GM18868 (cell line): ENCODE measurements at regions not wholly inside any gene's neighbourhood (a gene's known extent, or its start where the extent isn't known, plus 50 kb on each side); places are given as distances from the start of the nearest gene placed in this dataset.
A peak's percentile ranks its signal among the peaks of the same experiment; 100 is the strongest.

Experiments used
- ATAC-seq: cut with Tn5 transposase; IDR thresholded peaks from one replicate; pipeline ENCODE4 v1.9.1; 2021; ENCODE audit warnings: mild to moderate bottlenecking, moderate library complexity; ENCODE audit not compliant: unreplicated experiment

DNA sequence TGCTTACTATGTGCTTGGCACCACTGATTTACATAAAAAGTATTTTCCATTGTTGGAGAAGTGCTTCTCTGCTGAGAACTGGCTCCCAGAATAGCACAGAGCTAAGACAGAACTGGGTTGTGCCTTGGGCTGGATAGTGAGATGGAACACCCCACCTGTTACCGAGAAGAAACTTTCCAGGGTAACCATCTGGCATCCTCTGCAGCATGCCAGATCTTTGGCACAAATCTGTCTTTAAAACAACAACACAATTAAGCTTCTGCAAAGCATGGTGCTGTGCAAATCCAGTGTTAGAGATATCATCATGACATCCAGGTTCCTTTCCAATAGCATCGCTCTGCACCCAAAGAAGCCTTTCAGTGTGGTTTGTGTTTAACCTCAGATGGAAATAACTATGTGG lies 202.5 kb upstream of the RFC3 start:
- no peak for ATAC-seq

DNA sequence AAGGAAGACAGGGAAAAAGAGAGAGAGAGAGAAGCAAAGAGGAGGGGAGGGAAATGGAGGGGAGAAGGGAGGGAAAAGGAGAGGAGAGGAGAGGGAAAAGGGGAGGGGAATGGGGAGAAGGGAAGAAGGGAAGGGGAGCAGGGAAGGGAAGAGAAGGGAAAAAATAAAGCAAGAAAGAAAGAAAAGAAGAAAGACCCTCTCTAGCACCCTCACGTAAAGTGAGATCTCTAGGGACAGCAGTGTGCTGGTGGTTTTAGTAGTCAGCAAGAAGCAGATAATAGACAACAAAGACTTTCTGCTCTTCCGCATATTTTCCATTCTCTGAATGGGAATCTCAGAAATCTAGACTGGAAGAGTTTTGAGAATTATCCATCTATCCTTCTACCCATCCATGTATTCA lies 201.8 kb upstream of the RFC3 start:
- no peak for ATAC-seq

DNA sequence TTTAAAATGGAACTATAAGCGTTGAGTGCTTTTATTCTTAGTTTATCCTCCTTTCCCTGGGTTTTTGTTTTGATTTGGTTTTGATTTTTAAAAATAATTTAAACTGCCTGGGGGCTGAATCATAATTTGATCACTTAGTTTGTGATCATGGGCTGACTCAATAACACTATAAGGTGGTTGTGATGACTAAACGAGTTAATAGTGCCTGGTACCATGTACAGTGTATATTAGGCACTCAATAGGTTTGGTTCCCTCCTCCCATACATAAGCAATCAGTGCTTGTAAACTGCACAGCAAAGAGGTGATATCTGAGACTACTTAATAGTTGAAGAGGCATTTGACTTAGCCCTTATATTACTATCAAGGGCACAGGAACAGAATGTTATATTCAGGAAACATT lies 200.9 kb upstream of the RFC3 start:
- no peak for ATAC-seq

DNA sequence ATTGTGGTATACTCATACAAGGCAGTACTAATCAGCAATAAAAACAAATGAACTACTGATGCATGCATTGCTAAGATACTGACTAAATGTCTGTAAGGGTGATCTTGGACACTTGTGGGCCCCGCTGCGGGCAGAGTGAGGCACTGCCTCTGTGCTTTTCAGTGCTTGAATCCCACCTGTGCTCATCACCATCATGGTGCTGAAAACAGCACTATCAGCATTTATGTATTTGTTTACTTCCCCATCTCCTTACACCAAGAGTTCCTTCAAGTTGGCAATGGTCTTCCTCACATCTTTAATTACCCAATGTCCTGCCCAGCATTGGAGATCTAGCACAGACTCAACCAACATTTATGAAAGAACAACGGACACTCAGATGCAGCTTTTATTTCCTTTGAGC lies 193.7 kb upstream of the RFC3 start:
- ATAC-seq: no peak

DNA sequence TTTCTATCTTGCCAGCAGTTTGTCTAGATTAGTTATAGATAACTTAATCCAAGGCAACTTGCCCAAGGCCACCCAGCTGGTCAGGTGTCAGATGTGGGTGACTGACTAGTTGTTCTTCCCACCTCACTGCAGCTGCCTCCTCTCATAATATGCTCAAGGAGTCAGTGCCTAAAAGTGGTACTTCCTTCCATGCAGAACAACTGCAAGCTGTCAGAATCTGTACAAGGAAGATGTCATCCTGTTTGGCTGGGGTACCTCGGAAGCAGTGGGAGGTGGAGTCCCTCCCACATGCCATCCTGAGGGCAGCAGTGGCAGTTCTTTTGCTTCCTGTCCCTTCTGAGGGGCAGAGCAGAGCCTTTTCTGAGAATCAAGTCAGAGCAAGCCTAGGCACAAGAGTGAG lies 193.2 kb upstream of the RFC3 start:
- no peak for ATAC-seq

DNA sequence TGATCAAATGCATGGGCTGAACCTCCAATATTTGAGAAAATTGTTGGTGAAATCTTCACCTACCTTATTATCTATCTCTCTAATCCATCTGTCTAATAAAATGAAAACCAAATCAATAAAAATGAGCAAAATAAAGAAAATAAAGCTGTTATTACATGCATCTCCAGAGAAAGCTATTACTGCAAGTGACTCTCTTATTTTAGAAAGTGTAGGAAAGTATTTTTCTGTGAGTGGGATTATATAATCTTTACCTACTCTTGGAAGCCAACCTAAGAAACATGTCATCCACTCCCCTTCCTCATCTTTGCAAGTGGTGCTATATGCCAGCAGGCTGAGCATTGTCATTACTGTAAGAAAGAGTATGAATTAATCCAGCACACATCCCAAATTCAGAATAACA lies 191.5 kb upstream of the RFC3 start:
- no peak for ATAC-seq

DNA sequence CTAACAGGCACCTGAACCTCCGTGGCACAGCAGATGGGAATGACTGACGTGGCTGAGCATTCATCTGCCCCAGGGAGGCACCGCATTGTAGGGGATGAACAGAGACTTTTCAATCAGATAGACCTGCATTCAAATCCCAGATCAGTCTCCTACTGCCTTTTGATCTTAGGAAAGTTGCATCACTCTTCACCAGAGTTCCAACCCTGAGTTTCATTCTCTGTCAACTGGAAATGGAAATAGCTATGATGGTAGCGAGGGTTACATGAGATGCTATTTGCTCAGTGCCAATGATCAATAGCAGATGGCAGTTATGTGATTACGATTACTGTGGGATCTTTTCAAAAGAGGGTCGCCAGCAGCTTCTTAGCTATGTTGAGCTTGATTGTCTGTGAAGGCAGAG lies 189.3 kb upstream of the RFC3 start:
- no peak for ATAC-seq

DNA sequence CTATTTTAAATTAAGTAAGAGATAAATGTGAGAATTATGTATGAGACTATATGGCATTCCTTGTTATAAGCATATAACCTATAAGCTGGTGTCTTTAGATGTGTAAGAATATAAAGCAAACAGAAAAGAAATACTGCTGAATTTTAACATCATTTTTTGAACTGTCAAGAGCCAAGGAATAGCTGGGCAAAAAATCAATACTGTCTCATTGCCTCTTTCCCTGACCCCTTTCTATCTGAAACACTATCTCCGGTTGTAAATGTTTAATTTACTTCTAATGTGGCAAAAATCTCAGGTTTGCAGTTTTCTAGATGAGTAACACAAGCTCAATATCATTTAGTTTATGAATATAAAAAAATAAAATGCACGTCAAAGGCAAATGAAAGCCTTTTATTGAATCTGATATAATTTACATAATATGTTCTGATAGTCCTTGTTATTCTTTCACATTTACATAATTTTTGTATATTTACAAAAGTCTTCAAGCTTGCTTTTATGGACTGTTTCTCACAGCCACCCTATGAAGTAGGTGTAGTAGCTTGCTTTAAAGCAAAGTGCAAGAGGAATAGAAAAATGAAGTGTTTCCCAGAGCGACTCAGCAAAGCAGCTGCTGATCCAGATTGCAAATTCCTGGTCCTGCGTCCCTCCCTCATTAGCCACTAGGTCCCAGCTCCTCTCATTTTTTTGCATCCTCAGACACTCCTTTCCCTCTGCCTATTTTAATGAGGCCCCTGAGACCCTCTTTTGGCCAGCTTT lies 188.2 kb upstream of the RFC3 start:
- no peak for ATAC-seq

DNA sequence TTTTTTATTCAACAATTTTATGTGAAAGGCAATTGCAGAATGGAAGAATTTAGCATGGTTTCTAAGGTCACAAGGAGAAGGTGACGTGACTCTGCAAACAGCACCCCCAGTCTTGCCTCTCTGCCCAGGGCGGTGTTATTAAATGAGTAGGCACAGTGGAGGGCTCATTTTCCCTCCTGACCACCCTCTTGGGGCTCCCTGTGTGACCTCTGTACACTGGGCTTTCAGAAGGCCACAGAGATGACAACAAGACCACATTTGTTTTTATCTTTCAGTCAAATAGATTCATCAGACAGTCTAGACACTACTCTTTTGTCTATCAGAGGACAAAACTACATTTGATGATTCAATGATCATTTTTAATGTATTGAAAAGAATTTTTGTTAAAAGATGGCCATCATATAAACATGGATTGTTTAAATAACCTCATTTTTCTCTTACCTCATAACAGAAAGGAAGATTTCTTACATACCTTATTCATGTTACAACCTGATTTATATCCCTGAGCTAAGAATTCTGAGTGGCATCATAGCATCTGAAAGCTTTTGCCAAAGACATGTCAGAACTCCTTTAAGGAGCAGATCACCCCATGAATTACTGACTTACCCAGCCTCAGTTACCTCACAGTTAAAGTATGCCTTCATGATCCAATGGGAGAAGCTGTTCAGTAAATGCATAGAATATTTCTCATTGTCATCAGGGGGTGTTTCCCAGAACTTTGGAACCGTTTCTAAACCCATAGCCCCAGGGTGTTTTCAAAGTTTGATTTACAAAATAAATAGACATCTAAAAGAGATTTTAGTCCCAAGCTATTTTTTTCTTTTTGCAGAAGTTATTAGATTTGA lies 184.0 kb upstream of the RFC3 start:
- ATAC-seq: no peak

DNA sequence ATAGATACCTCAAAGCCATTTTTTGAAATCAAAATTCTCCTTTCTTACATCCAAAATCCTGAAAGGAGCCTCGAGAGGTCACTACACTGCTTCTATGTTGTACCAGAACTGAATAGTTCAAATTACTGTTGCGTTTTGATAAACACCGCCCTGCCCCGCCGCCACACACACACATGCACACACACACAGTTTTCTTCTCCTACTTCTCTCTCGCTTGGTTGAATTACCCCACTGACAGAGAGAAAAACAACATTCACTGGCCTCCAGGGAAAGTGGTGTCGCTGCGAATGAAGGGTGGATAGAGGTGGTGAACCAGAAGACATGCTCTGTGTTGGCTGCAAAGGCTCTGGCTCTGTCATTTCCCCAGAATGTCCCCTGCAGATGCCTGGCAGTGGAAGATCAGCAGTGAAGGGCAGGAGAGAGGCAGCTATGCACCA lies 183.4 kb upstream of the RFC3 start:
- no peak for ATAC-seq

DNA sequence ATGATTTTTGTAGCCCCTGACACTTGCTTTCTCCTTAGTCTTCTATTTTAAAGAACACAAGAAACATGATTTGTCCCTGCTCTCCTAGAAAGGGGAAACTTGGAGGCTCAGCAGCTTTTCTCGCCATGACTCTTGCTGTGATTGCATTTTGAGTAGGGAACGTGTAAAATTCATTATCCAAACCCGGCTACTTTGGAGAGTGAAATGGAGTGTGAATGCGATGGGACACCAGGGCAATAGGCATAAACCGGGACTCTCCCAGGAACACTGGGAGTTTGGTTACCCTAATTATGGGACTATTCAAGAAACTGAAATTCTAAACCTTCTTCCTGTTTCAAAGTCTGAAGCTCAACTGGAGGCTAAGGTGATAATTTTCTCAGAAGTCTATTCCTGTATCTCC lies 181.7 kb upstream of the RFC3 start:
- no peak for ATAC-seq

DNA sequence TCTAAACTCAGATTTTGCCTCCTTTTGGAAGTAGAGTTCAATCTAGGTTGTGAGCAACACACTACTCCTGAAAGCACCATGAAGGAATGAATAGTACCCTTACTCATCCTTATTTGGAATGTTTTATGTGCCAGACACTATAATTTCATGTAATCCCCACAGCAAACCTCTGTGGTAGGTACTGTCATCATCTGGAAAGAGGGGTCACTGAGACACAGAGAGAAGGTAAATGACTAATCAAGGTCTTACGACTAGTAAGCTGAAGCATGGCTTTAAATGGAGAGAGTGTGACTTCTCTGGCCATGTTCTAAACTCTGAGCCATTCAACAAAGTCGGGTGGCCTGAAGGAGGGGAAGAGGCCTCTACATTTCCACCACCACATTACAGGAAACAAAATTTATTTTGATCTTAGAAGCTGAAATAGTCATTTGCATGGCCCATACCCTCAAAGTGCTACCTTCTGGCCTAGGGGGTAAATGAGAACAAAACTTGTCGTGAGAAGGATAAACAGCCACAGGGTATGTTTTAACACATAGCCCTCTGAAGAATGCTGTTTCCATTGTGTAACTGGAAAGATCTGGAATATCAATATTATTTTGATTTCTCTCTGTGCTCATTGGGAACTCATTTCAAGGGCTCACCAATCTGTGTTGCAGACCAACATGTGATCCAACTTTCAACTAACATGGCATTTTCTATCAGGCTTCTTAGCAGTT lies 180.8 kb upstream of the RFC3 start:
- ATAC-seq: no peak

DNA sequence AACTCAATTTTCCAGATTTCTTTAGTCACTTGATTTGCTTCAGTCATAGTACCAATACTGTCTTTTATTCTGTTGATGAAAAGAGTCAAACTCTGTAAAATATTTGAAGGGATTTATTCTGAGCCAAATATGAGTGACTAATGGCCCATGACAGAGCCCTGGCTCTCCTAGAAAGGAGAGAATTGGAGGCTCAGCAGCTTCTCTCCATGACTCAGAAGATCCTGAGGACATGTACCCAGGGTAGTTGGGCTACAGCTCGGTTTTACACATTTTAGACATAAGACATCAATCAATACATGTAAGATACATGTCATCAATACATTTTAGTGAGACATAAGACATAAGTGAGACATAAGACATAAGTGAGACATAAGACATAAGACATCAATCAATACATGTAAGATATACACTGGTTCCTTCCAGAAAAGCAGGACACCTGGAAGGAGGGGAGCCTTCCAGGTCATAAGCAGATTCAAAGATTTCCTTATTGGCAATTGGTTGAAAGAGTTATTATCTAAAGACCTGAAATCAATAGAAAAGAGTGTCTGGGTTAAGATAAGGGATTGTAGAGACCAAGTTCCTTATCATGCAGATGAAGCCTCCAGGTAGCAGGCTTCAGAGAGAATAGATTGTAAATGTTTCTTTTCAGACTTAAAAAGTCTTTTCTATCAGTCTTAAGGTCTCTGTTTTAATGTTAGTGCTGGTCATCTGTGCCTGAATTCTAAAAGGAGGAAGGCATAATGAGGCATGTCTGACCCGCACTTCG lies 179.8 kb upstream of the RFC3 start:
- no peak for ATAC-seq

DNA sequence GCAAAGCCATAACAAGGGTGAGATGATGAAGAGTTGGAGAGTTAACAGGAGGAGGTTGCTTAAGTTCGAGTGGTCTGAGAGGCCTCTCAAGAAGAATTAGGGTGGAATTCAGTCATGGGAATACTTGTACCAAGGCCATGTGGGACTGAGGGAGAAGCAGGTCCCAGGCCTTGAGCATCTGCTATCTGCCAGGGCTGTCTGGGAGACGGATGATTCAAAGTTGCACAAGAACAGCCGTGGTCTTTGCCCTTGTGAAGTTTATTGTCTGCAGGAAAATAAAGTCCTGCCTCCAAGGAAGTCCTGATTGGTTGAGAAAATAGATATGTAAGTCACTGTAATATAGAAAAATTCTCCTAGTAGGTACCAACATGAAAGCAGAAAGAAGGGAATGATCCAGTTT lies 178.8 kb upstream of the RFC3 start:
- ATAC-seq: no peak

DNA sequence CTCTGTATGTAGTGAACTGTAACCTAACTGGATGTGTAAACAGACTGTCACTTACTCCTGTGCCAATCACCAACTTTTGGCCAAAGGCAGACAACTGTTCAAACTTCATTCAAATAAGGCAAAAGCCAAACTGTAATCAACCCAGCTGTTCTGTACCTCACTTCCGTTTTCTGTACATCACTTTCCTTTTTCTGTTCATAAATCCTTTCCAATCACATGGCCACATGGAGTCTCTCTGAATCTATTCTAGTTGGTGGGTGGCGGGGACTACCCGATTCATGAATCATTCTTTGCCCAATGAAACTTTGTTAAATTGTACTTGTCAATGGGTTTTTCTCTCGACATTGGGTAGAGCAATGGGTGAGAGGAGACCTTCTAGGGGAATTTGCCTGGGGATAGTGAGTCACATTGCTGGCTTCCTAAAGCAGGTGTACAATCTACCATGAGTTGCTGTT lies 178.3 kb upstream of the RFC3 start:
- ATAC-seq: peak; percentile 83

DNA sequence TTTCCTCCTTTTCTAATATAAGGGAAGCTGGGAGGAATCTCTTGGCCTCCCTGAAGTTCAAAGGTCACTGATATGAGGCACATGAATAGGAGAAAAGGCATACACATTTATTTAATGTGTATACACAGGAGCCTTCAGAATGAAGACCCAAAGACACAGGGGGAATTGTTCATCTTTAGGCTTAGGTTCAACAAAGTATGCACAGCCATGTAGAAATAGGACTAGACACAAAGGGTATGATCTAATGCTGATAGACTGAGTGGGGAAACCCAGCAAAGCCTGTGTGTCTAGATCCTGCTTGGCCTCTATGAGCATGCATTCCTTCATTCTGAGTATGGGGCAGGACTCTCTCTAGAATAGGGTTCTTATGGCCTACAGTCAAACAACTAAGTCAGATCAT lies 177.1 kb upstream of the RFC3 start:
- no peak for ATAC-seq

DNA sequence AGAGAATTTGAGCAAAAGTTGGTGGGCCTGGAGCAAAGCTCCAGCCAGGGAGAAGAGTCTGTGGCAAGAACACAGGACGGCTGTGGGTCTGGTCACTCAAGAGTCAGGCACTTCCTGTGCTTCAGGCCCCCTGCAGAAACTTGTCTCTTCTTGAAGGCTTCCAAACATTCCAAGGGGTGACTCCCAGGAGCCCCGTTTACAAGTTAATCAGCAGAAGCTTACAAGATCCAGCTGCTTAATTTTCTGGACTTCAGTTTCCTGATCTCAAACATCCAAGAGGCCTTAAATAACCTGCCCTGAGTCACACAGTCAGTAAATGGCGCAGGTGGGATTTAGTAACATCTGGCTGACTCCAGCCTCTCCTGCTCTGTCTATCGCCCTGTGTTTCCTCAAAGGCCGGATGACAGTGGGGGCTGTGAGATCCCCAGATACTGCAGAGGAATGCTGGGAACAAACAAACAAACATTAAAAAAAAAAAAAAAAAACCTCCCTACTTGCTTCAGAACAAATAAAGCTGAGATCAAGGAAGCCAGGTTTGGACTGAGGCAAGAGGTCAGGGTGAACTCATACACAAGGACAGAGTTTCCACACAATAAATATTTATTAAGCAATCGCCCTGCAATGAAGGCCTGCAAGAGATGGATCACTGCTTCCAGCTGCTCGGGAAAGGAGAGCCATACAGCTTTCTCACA lies 175.4 kb upstream of the RFC3 start:
- no peak for ATAC-seq

DNA sequence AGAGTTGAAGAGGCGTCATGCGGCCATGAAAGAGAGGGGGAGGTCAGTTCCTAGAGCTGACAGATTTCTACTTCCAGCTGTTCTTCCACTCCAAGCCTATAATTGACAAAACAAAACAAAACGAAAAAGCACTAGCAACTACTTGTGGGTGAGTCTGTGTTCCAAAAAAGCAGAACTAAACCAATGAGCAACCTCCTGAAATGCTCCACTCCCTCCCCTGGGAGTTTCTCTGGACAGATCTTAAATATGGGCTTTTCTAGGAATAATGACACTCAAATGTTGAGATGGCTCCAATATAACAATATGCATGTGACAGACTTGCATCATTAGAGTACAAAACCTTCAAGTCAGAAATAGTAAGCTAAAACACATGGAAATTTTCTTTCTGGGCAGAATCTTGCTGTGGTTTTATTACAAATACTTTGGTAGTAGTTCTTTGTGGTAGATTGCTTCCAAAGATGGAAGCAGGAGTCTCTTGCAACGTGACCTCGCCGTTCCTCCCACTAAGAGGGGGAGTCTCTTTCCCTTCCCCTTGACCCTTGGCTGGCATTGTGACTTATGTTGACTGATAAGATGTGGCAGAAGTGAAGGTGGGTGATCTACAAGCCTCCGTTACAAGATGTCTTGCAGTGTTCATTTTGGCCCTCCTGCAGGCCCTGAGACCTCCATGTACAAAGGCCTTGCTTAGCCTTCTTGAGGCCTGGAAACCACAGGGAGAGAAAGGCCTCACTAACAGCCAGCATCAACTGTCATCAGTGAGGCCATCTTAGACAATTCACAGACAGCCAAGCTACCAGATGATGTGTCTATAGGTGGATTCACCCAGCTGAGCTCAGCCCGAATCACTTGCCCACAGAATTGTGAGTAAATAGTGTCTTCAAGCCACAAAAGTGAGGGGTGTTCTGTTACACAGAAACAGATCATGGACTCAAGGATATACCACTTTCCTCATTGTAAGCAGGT lies 173.1 kb upstream of the RFC3 start:
- ATAC-seq: no peak
